ENCODE measurements at regions not wholly inside any gene's neighbourhood (a gene's known extent, or its start where the extent isn't known, plus 50 kb on each side); places are given as distances from the start of the nearest gene placed in this dataset.

DNA sequence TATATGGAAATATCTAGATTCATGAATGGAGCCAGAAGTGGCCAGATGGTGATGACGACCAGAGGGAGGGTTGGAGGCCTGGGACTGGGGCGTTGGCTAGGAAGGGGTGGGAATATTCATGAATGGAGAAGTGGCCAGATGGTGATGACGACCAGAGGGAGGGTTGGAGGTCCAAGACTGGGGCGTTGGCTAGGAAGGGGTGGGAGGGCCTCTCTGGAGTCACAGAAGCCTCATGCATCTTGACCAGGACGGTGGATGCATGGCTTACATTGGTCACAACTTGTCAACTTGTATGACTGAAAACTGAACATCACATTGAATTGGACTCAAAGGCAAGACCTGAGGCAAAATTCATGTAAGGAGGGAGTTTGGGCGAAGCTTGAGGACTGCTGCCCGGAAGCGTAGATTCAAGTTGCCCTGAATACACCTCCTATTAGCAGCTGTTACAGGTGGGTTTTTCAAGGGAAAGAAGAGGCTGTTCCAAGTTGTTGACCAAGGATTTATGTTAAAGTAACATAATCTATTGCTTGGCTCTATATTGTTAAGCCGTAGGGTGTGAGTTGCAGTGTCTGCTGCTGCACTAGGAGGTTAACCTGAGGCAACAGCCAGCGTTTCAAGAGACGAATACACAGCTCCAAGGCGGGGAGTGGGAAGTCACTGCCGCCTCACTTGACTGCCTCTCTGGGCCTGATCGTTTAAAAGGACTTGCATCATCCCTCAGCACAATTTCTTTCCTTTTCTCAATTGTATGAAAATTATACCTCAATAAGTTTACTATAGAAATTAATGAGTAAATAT, 55.1 kb upstream of the FAM20C start (continued):
- no peak for TF ChIP-seq FOXP4 (CRISPR knock-in tag; IDR thresholded peaks at IDR 0.05)
- no peak for TF ChIP-seq EMX1 (CRISPR knock-in tag; IDR thresholded peaks at IDR 0.05)

DNA sequence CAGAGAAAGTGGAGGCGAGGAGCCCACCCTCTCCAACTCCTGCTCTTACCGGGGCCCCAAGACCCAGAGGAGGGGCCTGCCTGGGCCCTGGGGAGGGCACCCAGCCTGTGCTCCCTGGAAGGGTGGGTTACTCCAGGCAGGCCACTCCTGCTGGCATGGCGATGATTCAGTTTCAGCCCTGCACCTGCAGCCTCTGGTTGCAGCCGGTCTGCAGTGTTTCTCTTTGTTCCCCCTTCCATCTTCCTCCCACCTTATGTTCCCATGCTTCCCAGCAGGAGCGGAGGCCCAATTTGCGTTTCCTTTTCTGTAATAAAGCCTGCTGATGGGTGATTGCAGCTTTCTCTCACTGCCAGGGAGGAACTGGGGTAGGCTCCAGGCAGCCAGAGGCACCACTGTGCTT, 53.2 kb upstream of the FAM20C start:
- Mint-ChIP-seq H3K27ac (peak overlapping the region; percentile 22; the same call in 1 of the 2 replicates), H3K36me3 (no peaks in the 10 kb centered on the region), H3K9me3 (no peaks in the 10 kb centered on the region), H3K4me3 (no peak overlapping the region), H3K27me3 (ENCODE audit: low read depth) (no peaks in the 10 kb centered on the region), H3K4me1 (peaks cover 22% of the 10 kb centered on the region)
- ChIA-PET CTCF (interaction anchor here (0.9 kb wide), 1 partner anchor 84 kb away, joined by 4 read pairs; no protein-coding TSS in a partner anchor), POLR2A (no interaction called here)
- TF ChIP-seq, protein P1, sequence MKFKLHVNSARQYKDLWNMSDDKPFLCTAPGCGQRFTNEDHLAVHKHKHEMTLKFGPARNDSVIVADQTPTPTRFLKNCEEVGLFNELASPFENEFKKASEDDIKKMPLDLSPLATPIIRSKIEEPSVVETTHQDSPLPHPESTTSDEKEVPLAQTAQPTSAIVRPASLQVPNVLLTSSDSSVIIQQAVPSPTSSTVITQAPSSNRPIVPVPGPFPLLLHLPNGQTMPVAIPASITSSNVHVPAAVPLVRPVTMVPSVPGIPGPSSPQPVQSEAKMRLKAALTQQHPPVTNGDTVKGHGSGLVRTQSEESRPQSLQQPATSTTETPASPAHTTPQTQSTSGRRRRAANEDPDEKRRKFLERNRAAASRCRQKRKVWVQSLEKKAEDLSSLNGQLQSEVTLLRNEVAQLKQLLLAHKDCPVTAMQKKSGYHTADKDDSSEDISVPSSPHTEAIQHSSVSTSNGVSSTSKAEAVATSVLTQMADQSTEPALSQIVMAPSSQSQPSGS (CRISPR knock-in tag; IDR thresholded peaks at IDR 0.05; ENCODE audit: borderline replicate concordance, low read depth) = no peak
- TF ChIP-seq NR2C2 (CRISPR knock-in tag; IDR thresholded peaks at IDR 0.05) = no peak
- no peak for TF ChIP-seq ZNF317 (CRISPR knock-in tag; IDR thresholded peaks at IDR 0.05; ENCODE audit: borderline replicate concordance, low read depth)
- TF ChIP-seq STAT6 (CRISPR knock-in tag; conservative IDR thresholded peaks at IDR 0.05; ENCODE audit: low read depth) = no peak
- TF ChIP-seq, protein P2, sequence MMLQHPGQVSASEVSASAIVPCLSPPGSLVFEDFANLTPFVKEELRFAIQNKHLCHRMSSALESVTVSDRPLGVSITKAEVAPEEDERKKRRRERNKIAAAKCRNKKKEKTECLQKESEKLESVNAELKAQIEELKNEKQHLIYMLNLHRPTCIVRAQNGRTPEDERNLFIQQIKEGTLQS (CRISPR knock-in tag; conservative IDR thresholded peaks at IDR 0.05) = no peak
- no peak for TF ChIP-seq OVOL2 (CRISPR knock-in tag; IDR thresholded peaks at IDR 0.05; ENCODE audit: borderline replicate concordance)
- TF ChIP-seq ZBTB21 (CRISPR knock-in tag; IDR thresholded peaks at IDR 0.05; ENCODE audit: borderline replicate concordance) = no peak
- TF ChIP-seq SP1 (CRISPR knock-in tag; conservative IDR thresholded peaks at IDR 0.05) = no peak
- no peak for TF ChIP-seq PREB (CRISPR knock-in tag; IDR thresholded peaks at IDR 0.05; ENCODE audit: borderline replicate concordance)
- DNase-seq (ENCODE audit: low spot score) = no peak
- peak; percentile 31; the same call in 1 of the 2 replicates for ATAC-seq

DNA sequence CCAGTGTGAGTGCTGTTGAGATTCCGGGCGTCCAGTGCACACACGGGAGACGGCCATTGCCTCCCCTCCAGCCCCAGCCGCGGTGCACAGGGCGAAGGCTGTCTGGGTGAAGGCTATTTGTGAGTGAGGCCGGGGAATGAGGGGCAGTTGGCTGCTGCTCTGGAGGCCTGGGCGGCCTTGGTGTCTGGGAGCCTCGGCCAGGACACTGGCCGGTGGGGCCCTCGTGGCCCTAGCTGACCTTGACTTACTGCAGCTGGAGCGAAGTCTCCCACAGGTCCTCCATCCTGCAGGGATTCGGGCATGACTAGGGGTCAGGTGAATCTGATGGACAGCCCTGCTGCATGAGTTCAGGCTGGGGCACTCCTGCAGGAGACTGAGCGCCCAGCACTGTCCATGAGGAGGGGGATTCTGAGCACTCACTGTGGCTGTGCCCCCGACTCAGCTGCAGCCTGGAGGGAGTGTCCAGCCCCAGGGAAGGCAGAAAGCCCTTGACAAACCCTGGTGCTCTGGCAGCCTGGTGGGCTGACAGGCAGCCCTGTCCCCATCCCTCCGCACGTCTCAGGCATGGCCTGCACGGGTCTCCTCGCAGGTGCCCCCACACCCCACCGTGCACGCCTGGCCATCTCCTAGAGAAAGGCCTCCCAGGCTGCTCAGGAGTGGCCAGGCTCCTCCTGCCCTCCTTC, 52.7 kb upstream of the FAM20C start:
- DNase-seq (ENCODE audit: low spot score) (no peak), ATAC-seq (no peak)
- no peaks in the 10 kb centered on the region for H3K36me3 Mint-ChIP-seq
- no peak overlapping the region for H3K4me3 Mint-ChIP-seq
- H3K27ac Mint-ChIP-seq = peak overlapping the region; percentile 22; the same call in 1 of the 2 replicates
- no peaks in the 10 kb centered on the region for H3K9me3 Mint-ChIP-seq
- H3K27me3 Mint-ChIP-seq (ENCODE audit: low read depth) = no peaks in the 10 kb centered on the region
- CTCF ChIA-PET = no interaction called here
- peaks cover 22% of the 10 kb centered on the region for H3K4me1 Mint-ChIP-seq
- POLR2A ChIA-PET = no interaction called here
- no peak for TF ChIP-seq TCF7 (CRISPR knock-in tag; IDR thresholded peaks at IDR 0.05; ENCODE audit: low read depth)
- TF ChIP-seq ATF1 (CRISPR knock-in tag; IDR thresholded peaks at IDR 0.05) = no peak
- TF ChIP-seq, protein P3, sequence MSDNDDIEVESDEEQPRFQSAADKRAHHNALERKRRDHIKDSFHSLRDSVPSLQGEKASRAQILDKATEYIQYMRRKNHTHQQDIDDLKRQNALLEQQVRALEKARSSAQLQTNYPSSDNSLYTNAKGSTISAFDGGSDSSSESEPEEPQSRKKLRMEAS (CRISPR knock-in tag; IDR thresholded peaks at IDR 0.05) = no peak
- TF ChIP-seq PRRX2 (CRISPR knock-in tag; IDR thresholded peaks at IDR 0.05) = no peak
- no peak for TF ChIP-seq GABPB1 (CRISPR knock-in tag; IDR thresholded peaks at IDR 0.05)
- TF ChIP-seq ETV6 (CRISPR knock-in tag; IDR thresholded peaks at IDR 0.05) = no peak
- TF ChIP-seq, protein P4, sequence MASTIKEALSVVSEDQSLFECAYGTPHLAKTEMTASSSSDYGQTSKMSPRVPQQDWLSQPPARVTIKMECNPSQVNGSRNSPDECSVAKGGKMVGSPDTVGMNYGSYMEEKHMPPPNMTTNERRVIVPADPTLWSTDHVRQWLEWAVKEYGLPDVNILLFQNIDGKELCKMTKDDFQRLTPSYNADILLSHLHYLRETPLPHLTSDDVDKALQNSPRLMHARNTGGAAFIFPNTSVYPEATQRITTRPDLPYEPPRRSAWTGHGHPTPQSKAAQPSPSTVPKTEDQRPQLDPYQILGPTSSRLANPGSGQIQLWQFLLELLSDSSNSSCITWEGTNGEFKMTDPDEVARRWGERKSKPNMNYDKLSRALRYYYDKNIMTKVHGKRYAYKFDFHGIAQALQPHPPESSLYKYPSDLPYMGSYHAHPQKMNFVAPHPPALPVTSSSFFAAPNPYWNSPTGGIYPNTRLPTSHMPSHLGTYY (CRISPR knock-in tag; IDR thresholded peaks at IDR 0.05) = no peak
- no peak for TF ChIP-seq ZNF396 (CRISPR knock-in tag; IDR thresholded peaks at IDR 0.05; ENCODE audit: borderline replicate concordance)
- no peak for TF ChIP-seq ZNF121 (CRISPR knock-in tag; IDR thresholded peaks at IDR 0.05)
- TF ChIP-seq, protein P5, sequence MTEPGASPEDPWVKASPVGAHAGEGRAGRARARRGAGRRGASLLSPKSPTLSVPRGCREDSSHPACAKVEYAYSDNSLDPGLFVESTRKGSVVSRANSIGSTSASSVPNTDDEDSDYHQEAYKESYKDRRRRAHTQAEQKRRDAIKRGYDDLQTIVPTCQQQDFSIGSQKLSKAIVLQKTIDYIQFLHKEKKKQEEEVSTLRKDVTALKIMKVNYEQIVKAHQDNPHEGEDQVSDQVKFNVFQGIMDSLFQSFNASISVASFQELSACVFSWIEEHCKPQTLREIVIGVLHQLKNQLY (CRISPR knock-in tag; IDR thresholded peaks at IDR 0.05) = no peak
- TF ChIP-seq HMGA2 (CRISPR knock-in tag; IDR thresholded peaks at IDR 0.05) = no peak
- TF ChIP-seq ESRRA (CRISPR knock-in tag; IDR thresholded peaks at IDR 0.05; ENCODE audit: borderline replicate concordance) = no peak
